Gastrocnemius medialis (tissue), 4 donors: ENCODE measurements at regions not wholly inside any gene's neighbourhood (a gene's known extent, or its start where the extent isn't known, plus 50 kb on each side); places are given as distances from the start of the nearest gene placed in this dataset.

Experiments used
- CTCF ChIP-seq, 5 experiments: fragments of 450-650 bp in 3 of 5; fragments of 200-600 bp in 2 of 5; sonication (generic) in 2 of 5; IDR thresholded peaks in 4 of 5; conservative IDR thresholded peaks in 1 of 5; 1 replicate in 4 of 5; 2 replicates in 1 of 5; pipeline ENCODE4 v1.5.1; 2016 to 2019; ENCODE audit warnings: antibody characterized with exemption in 5 of 5, mild to moderate bottlenecking in 3 of 5, moderate library complexity in 3 of 5
- POLR2A ChIP-seq, 2 donors: fragments of 450-650 bp; IDR thresholded peaks; one replicate each; pipeline ENCODE4 v1.6.1; 2017; ENCODE audit warnings: antibody characterized with exemption in 2 of 2, mild to moderate bottlenecking in 2 of 2, moderate library complexity in 2 of 2

- TF ChIP-seq CTCF (IDR thresholded peaks at IDR 0.05 in 4 of 5, conservative IDR thresholded peaks at IDR 0.05 in 1 of 5) (no peak), POLR2A (IDR thresholded peaks at IDR 0.05) (no peak)
Observed at GRCh38 chr3:68139897-68140296, 485.5 kb upstream of the SUCLG2 start.
